HL-60 (cell line): ENCODE measurements at regions not wholly inside any gene's neighbourhood (a gene's known extent, or its start where the extent isn't known, plus 50 kb on each side); places are given as distances from the start of the nearest gene placed in this dataset.
"Not testable (repeated sequence)": the region's sequence is repeated elsewhere in the genome, so short reads cannot be mapped to it uniquely, and the experiment has no call there.

Source experiments
- DNase-seq, 2 experiments: peaks; one replicate each; pipeline ENCODE4 v3.0.0-alpha.2; 2010 to 2020; ENCODE audit warnings: low read depth in 1 of 2, low spot score in 1 of 2
- H3K27ac ChIP-seq: fragments of 250-450 bp; sonication (Bioruptor Pico); replicated peaks from 2 replicates; pipeline ENCODE4 v1.5.1; 2020; ENCODE audit warnings: mild to moderate bottlenecking, moderate library complexity
- H3K27me3 ChIP-seq: fragments of 250-450 bp; sonication (Bioruptor Pico); 2 replicates; pipeline ENCODE4 v1.5.1; 2021; ENCODE audit warnings: mild to moderate bottlenecking, moderate library complexity; ENCODE audit not compliant: insufficient read depth, poor library complexity, severe bottlenecking
- H3K4me3 ChIP-seq: replicated peaks from 2 replicates; pipeline ENCODE4 v1.5.1; 2011; ENCODE audit warnings: mild to moderate bottlenecking, control low read depth, low read length; ENCODE audit not compliant: insufficient read depth
- CTCF ChIP-seq: IDR thresholded peaks from one replicate; pipeline ENCODE4 v1.5.1; 2011; ENCODE audit warnings: low read length, control low read depth, inconsistent platforms; ENCODE audit not compliant: insufficient read depth
- GABPA ChIP-seq: IDR thresholded peaks from 2 replicates; pipeline ENCODE4 v1.6.1; 2012; ENCODE audit warnings: low read depth
- POLR2AphosphoS5 ChIP-seq: IDR thresholded peaks from 2 replicates; pipeline ENCODE4 v1.6.1; 2012; ENCODE audit warnings: low read depth
- REST ChIP-seq: IDR thresholded peaks from 2 replicates; pipeline ENCODE4 v1.6.1; 2012; ENCODE audit warnings: low read depth; ENCODE audit not compliant: insufficient replicate concordance
- SPI1 ChIP-seq: IDR thresholded peaks from 2 replicates; pipeline ENCODE4 v1.6.1; 2012; ENCODE audit warnings: low read depth, mild to moderate bottlenecking, borderline replicate concordance

GRCh38 chr4:60913671-60914070, 286.5 kb upstream of the ADGRL3 start:
- H3K27me3 ChIP-seq, result no peaks in the 10 kb centered on the region
- H3K4me3 ChIP-seq, result no peak overlapping the region
- TF ChIP-seq POLR2AphosphoS5 (no peak), CTCF (no peak), REST (no peak), SPI1 (no peak), GABPA (no peak)
- no peak overlapping the region for H3K27ac ChIP-seq
- no peak for DNase-seq

- H3K27ac ChIP-seq, H3K4me3 ChIP-seq, H3K27me3 ChIP-seq, DNase-seq: not testable (repeated sequence)
These were observed 278.4 kb upstream of the ADGRL3 start for GRCh38 chr4:60921735-60922134.

GRCh38 chr4:60923075-60923474, 277.1 kb upstream of the ADGRL3 start:
- TF ChIP-seq CTCF (no peak), REST (no peak)
- no peak overlapping the region for H3K4me3 ChIP-seq
- no peak for DNase-seq
- no peaks in the 10 kb centered on the region for H3K27me3 ChIP-seq
- no peak overlapping the region for H3K27ac ChIP-seq

- no peak overlapping the region for H3K4me3 ChIP-seq
- no peak for DNase-seq
- no peak overlapping the region for H3K27ac ChIP-seq
- TF ChIP-seq SPI1 (no peak), POLR2AphosphoS5 (no peak), CTCF (no peak), GABPA (no peak)
- H3K27me3 ChIP-seq, result no peaks in the 10 kb centered on the region
These were observed 273.5 kb upstream of the ADGRL3 start for GRCh38 chr4:60926624-60927023.
